HG03565 (cell line): ENCODE measurements at regions not wholly inside any gene's neighbourhood (a gene's known extent, or its start where the extent isn't known, plus 50 kb on each side); places are given as distances from the start of the nearest gene placed in this dataset.

Source experiments
- ATAC-seq: cut with Tn5 transposase; IDR thresholded peaks from one replicate; pipeline ENCODE4 v1.9.1; 2021; ENCODE audit warnings: mild to moderate bottlenecking, moderate library complexity; ENCODE audit not compliant: unreplicated experiment

GRCh38 chr10:3982746-3983442, 197.9 kb upstream of the KLF6 start:
- no peak for ATAC-seq

DNA sequence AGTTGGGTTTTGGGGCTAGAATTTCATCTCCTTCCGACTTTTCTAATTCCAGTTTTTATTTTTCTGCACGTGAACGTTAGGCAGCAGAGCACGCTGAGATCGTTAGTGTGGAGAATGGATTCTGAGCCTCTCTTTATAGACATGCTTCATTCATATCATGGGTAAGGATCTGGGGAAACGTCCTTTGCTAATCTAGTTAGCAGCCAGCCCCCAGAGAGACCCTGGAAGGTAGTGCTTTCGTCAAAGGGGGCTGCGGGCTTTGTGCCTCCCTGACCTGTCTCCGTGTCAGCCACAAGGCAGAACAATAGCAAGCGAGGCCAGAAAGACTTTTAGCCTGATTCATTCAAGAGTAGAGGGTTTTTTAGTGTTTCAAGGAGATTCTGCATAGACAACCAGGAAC, 196.3 kb upstream of the KLF6 start:
- ATAC-seq = no peak

GRCh38 chr10:3980660-3981059, 195.7 kb upstream of the KLF6 start:
- no peak for ATAC-seq

GRCh38 chr10:3980144-3980543, 195.1 kb upstream of the KLF6 start:
- ATAC-seq = no peak

DNA sequence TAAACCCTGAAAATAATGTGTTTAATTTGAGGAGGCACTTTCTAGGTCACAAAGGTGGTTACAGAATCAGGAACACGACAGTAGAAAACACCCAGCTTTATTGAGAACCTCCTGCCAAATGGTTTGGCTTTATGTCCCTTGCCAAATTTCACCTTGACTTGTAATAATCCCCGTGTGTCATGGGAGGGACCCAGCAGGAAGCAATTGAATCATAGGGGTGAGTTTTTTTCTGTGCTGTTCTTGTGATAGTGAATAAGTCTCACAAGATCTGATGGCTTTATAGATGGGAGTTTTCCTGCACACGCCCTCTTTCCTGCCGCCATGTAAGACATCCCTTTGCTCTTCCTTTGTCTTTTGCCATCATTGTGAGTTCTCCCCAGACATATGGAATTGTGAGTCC, 193.8 kb upstream of the KLF6 start:
- no peak for ATAC-seq

GRCh38 chr10:3978174-3978573, 193.2 kb upstream of the KLF6 start:
- ATAC-seq = no peak

GRCh38 chr10:3977761-3978160, 192.8 kb upstream of the KLF6 start:
- ATAC-seq = no peak

GRCh38 chr10:3976718-3977117, 191.7 kb upstream of the KLF6 start:
- no peak for ATAC-seq

GRCh38 chr10:3976171-3976570, 191.2 kb upstream of the KLF6 start:
- ATAC-seq = no peak

GRCh38 chr10:3975016-3975415, 190.0 kb upstream of the KLF6 start:
- ATAC-seq = no peak

DNA sequence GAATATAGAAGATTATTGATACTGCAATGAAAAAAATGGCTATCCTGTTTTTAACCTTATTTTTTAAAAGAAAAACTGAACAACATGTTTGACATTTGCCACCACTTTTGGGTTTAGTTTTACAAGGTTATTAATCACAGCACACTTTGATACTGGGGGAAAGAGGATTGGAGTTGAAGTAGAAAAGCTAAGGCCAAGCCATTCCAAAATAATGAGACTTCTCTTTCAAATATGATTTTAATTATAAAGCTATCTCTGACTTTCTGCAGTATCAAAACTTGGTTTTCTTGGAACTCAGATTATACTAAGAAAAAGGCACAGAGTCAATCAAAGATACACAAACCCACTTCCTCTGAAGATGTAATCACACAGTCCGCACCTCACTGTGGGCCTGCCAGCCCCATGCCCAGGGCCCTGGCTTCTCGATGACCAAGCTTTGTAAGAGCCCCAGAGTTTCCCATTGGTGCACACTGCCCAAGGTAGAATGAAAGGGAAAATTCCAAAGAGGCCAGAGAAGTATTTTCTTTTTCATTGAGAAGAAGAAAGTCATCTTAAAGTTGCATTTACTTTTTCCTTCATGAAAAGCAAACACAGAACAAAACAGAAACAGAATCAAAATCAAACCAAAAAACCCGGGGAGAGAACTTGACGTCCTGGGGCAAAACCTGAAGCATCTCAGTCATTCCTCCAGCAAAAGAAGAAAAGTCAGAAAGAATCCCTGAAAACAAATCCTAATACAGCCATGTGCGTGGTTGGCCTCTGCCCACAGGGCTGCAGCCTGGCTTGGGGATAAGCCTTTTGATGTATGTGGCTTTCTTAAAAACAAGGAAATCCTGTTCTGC, 187.7 kb upstream of the KLF6 start:
- ATAC-seq = no peak

- ATAC-seq = no peak
Measured at GRCh38 chr10:3971713-3972112, 186.7 kb upstream of the KLF6 start.

DNA sequence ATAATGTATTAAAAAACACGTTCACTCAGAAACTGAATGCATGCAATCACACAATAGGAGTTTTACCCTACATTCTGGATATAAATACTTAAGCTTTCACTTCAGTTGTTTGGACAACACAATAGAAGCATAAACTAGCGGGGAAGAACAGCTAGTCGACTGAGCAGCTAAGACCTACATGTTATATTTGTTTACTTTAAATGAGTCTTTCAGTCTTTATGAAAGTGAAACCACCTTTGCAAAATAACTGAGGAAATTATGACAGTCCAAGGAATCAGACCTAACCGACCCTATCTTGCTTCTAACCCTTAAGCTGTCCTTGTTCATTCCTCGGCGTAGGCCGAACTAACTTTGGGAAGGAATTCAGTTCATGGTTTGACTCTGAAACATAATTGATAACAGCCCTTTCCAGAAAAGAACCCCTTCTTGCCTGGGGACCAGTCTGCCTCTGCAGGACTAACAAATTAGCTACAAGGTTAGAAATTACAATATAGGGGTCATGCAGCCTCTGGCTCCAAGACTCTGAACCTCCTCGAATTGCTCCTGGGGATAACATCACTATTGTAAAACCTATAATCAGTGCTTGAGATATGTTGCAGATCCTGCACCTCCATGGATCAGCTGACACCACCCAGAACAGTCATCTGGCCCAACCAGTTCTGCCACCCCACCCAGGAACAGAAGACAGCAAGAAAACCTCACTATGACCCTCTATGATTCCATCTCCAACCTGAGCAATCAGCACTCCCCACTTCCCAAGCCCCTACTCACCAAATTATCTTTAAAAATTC, 185.1 kb upstream of the KLF6 start:
- no peak for ATAC-seq

GRCh38 chr10:3968727-3969126, 183.7 kb upstream of the KLF6 start:
- no peak for ATAC-seq

- no peak for ATAC-seq
Measured at GRCh38 chr10:3964516-3964915, 179.5 kb upstream of the KLF6 start.

- no peak for ATAC-seq
Measured at GRCh38 chr10:3963191-3963673, 178.2 kb upstream of the KLF6 start.

- peak; percentile 45 for ATAC-seq
Measured at GRCh38 chr10:3961082-3961481, 176.1 kb upstream of the KLF6 start.

DNA sequence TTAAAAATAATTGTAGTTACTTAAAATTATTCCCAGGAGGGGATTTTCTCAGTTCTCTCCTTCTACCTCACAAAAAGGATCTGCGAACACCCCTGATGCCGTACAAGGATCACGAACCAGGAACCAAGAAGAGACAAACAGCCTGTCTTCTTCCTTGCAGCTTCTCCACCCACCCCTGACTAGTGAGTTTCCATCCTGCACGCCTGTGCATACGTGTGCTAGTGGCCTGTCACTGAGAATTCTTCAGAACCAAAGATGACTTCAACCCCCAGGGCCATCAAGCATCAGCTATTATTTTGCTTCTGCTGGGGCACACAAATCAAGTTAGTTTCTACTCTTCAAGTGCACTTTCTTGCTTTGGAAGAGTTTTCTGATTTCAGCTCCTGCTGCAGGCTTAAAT, 175.5 kb upstream of the KLF6 start:
- ATAC-seq = no peak

DNA sequence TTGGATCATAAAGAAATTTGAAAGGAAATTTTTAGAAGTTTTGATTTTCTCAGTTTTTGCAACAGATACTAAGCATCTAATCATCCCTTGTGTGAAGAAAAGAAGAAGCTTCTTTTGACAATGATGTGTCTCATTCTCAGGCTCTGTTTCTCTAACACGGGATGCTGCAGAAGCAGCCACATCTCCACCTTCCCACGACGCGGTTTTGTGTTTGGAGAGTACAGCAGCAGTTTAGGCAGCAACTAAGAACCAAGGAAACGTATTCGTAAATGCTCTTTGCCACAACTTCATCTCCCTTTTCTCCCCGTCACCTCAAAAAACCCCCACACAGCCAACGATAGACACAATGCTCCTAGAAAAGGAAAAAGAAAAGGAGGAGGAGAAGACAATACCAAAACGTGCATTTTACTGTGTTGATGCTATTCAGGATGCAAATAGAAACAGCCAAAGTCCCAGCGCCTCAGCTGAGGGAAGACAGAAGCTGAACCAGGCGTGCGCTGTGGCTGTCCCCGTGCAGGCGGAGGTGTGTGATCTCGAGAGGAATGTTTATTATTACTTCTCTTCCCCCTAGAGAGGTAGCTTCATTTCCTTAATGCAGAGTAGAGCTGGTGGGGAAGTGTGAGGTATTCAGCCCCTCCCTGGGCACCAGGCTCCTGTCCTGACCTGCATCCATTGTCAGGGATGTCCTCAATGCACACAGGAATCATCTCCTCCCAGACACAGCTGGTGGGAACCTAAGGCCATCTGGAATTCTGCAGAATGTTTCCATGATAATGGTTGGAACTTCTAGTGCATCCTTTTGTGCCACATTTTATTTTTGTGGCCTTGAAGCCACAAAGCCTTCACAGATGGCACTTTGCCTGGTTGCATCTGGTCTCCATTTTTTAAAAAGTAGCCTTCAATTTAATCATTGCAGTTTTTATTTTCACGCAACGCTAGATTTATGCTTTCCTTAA, 174.6 kb upstream of the KLF6 start:
- no peak for ATAC-seq

- ATAC-seq = no peak
Measured at GRCh38 chr10:3958472-3958996, 173.5 kb upstream of the KLF6 start.
